Ascending aorta (tissue), 2 donors: ENCODE measurements at regions not wholly inside any gene's neighbourhood (a gene's known extent, or its start where the extent isn't known, plus 50 kb on each side); places are given as distances from the start of the nearest gene placed in this dataset.

ENCODE experiments used
- DNase-seq, 2 donors: peaks; one replicate each; pipeline ENCODE4 v3.0.0-alpha.2; 2019; ENCODE audit warnings: low spot score in 2 of 2
- H3K27ac ChIP-seq, 2 donors: fragments of 200-600 bp; sonication (generic); one replicate each; pipeline ENCODE4 v1.5.1; 2016 to 2017; ENCODE audit warnings: mild to moderate bottlenecking in 1 of 2
- H3K27me3 ChIP-seq: fragments of 200-600 bp; sonication (generic); one replicate; pipeline ENCODE4 v1.5.1; 2017
- H3K36me3 ChIP-seq, 2 donors: fragments of 200-600 bp; sonication (generic); one replicate each; pipeline ENCODE4 v1.5.1; 2016
- H3K4me1 ChIP-seq, 2 donors: fragments of 200-600 bp; sonication (generic); one replicate each; pipeline ENCODE4 v1.5.1; 2016 to 2017; ENCODE audit warnings: mild to moderate bottlenecking in 1 of 2
- H3K4me3 ChIP-seq, 2 donors: fragments of 200-600 bp; sonication (generic); one replicate each; pipeline ENCODE4 v1.5.1; 2016 to 2017; ENCODE audit warnings: mild to moderate bottlenecking in 1 of 2
- H3K9me3 ChIP-seq, 2 donors: fragments of 200-600 bp; sonication (generic); one replicate each; pipeline ENCODE4 v1.5.1; 2016
- intact Hi-C: fragments of 100-400 bp; cut with DNase I; formaldehyde crosslinking; loops from one replicate; pipeline ENCODE4 v1.15.1; 2023
- TF ChIP-seq, protein P1 (sequence below), 3 experiments: fragments of 200-600 bp in 2 of 3; fragments of 450-650 bp in 1 of 3; sonication (generic) in 2 of 3; IDR thresholded peaks; one replicate each; pipeline ENCODE4 v1.5.1; 2016 to 2019; ENCODE audit warnings: antibody characterized with exemption in 3 of 3, mild to moderate bottlenecking in 1 of 3, moderate library complexity in 1 of 3

DNA sequence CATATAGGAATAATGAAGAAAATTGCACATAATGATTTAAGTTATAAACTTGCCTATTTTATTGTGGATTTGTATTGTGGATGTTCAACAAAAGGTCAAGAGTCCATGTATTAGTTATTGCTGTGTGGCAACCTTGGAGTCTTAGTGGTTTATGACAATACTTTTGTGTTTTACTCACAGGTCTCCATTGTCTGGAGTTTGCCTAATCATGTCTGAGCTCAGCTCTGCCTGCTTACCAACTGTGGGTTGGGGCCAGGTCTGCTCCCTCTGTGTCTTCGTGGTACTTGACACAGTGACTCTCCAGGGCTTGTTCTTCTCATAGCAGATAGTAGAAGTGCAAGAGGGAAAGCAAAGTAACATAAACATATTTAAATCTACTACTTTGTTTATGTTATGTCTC lies 382.5 kb downstream of the CBLN2 start:
- intact Hi-C loops, result no loop called here
- no peaks in the 10 kb centered on the region for H3K4me1 ChIP-seq
- H3K36me3 ChIP-seq, result no peaks in the 10 kb centered on the region
- H3K27ac ChIP-seq, result no peak overlapping the region
- H3K27me3 ChIP-seq, result no peaks in the 10 kb centered on the region
- no peak for DNase-seq
- TF ChIP-seq, protein P1, sequence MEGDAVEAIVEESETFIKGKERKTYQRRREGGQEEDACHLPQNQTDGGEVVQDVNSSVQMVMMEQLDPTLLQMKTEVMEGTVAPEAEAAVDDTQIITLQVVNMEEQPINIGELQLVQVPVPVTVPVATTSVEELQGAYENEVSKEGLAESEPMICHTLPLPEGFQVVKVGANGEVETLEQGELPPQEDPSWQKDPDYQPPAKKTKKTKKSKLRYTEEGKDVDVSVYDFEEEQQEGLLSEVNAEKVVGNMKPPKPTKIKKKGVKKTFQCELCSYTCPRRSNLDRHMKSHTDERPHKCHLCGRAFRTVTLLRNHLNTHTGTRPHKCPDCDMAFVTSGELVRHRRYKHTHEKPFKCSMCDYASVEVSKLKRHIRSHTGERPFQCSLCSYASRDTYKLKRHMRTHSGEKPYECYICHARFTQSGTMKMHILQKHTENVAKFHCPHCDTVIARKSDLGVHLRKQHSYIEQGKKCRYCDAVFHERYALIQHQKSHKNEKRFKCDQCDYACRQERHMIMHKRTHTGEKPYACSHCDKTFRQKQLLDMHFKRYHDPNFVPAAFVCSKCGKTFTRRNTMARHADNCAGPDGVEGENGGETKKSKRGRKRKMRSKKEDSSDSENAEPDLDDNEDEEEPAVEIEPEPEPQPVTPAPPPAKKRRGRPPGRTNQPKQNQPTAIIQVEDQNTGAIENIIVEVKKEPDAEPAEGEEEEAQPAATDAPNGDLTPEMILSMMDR (IDR thresholded peaks at IDR 0.05), result no peak
- no peaks in the 10 kb centered on the region for H3K9me3 ChIP-seq
- no peak overlapping the region for H3K4me3 ChIP-seq

DNA sequence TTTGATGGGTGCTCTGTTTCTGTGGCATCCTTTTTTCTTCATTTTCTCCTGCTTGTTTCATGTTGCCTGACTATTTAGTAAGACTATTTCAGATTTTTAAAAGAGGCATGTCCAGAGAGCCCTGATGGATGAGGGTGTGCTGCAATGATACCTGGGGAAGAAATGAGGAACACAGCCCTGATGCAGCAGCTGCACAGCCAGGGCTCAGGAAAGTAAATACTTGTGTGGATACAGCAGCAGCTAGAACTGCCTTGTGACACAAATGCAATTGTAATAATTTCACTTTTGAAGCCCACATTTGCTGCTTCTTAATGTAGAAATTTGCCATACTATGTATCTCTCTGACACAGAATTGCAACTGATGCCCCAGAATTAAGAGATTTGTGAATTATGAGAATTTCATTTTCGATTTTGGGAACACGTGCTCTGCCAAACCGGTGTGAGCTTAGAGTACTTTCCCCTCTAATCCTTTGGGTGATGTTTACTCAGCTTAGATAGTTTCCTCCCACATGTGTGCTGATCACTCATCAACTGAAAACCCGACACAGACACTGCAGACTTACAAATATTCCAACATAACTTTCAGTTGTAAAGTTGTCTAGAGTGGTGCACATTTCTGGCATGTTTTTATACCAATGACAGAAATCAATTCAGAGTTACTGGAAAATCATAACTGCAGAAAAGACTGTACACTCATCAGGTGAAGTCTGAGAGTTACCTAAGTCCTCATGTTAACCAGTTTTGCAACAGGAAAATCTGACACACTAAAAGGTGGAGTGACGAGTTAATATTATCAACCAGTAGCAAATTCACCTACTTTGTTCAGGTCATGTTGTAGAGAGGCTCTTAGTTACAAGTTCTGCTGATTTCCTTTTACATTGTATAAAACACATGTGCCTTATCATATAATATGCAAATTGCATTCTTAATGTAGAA lies 383.4 kb downstream of the CBLN2 start:
- TF ChIP-seq, protein P1 (IDR thresholded peaks at IDR 0.05), result no peak
- no peaks in the 10 kb centered on the region for H3K9me3 ChIP-seq
- H3K4me3 ChIP-seq, result no peak overlapping the region
- H3K27ac ChIP-seq, result no peak overlapping the region
- intact Hi-C loops, result no loop called here
- no peak for DNase-seq
- H3K4me1 ChIP-seq, result no peaks in the 10 kb centered on the region
- H3K36me3 ChIP-seq, result no peaks in the 10 kb centered on the region
- no peaks in the 10 kb centered on the region for H3K27me3 ChIP-seq

- no peak for DNase-seq
- TF ChIP-seq, protein P1 (IDR thresholded peaks at IDR 0.05), result no peak
- Histone ChIP-seq H3K27me3 (no peaks in the 10 kb centered on the region), H3K4me1 (no peaks in the 10 kb centered on the region), H3K9me3 (no peaks in the 10 kb centered on the region), H3K36me3 (no peaks in the 10 kb centered on the region), H3K27ac (no peak overlapping the region), H3K4me3 (no peak overlapping the region)
- intact Hi-C loops, result no loop called here
Measured at GRCh38 chr18:72155327-72155726, 388.8 kb downstream of the CBLN2 start.

DNA sequence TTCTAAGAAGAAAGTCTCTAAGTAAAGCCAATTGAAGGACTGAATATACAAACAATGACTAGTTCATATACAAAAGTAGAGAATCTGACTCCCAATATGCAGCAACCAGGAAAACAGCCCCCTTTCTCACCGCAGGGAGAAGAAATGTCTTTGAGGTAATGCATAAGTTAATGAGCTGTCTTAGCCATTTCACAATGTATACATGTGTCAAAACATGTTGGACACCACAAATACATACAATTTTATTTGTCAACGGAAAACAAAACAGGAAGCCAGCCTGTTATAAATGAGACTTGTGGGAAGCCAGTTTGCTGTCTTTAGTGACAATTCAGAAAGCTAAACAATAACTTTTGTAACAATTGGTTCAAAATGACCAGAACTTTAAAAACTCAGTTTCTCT lies 389.2 kb downstream of the CBLN2 start:
- no peak for DNase-seq
- Histone ChIP-seq H3K4me1 (no peaks in the 10 kb centered on the region), H3K27ac (no peak overlapping the region), H3K4me3 (no peak overlapping the region), H3K9me3 (no peaks in the 10 kb centered on the region), H3K27me3 (no peaks in the 10 kb centered on the region), H3K36me3 (no peaks in the 10 kb centered on the region)
- TF ChIP-seq, protein P1 (IDR thresholded peaks at IDR 0.05), result no peak
- intact Hi-C loops, result no loop called here

GRCh38 chr18:72152935-72153334 lies 391.2 kb downstream of the CBLN2 start:
- no peaks in the 10 kb centered on the region for H3K4me1 ChIP-seq
- no peaks in the 10 kb centered on the region for H3K27me3 ChIP-seq
- intact Hi-C loops, result no loop called here
- DNase-seq, result no peak
- no peaks in the 10 kb centered on the region for H3K36me3 ChIP-seq
- no peak overlapping the region for H3K4me3 ChIP-seq
- TF ChIP-seq, protein P1 (IDR thresholded peaks at IDR 0.05), result no peak
- no peaks in the 10 kb centered on the region for H3K9me3 ChIP-seq
- H3K27ac ChIP-seq, result no peak overlapping the region
